ENCODE measurements at regions not wholly inside any gene's neighbourhood (a gene's known extent, or its start where the extent isn't known, plus 50 kb on each side); places are given as distances from the start of the nearest gene placed in this dataset.

DNA sequence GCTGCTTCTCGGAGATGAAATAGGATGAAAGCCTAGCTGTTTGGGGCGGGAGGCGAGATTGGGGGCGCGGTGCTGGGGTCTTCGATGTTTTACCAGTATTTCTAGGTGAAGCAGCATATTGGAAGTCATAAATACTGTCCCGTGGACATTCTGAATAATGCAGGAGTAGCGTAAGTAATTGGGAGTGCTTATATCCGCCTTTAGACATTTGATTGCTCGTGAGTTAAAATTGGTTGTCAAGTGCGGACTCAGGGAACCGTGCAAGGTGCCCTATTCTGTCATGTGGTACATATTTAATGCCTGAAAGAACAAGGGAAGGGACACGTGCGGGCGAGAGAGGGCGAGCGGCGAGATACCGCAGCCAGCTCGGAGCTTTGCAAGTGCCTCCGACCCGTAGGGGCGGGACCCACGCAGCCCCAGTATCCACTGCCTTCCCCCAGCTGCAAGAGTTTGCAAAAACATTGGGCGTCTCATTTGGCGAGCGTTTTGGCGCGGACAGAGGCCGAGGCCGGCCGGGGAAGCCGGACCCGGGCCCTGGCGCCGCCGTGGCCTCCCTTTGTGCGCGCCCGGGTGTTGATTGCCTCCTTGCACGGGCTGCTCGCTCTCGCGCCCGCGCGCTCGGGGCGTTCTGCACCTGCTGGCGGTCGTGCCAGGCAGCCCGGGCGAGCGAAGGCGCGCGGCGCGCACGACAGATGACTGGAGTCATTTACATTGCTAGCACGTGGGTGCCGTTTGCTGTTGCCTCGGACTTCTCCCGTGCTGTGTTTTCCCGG, 849.8 kb upstream of the RBFOX1 start:
- 22% methylated on average over 40 of the region's 65 CpGs; no CpG with 5 or more reads in 1 of the 2 donors for WGBS, 2 donors (ENCODE audit: low coverage in 1 of 2)
- H3K36me3 ChIP-seq: no peaks in the 10 kb centered on the region
- in situ Hi-C loops (cut with MboI; ENCODE audit: low pct_ligation_motif_present in 1 of 4, low pct_unique_long_range_greater_than_20kb in 1 of 4, low sequenced_read_pairs in 3 of 4): no loop called here
- DNase-seq: no peak
- H3K27me3 ChIP-seq: peaks cover 47% of the 10 kb centered on the region
- H3K9me3 ChIP-seq: no peaks in the 10 kb centered on the region
- no peak for TF ChIP-seq EP300 (IDR thresholded peaks at IDR 0.05; ENCODE audit: low read depth)
- no peak for TF ChIP-seq POLR2A (IDR thresholded peaks at IDR 0.05)
- TF ChIP-seq, protein P1, sequence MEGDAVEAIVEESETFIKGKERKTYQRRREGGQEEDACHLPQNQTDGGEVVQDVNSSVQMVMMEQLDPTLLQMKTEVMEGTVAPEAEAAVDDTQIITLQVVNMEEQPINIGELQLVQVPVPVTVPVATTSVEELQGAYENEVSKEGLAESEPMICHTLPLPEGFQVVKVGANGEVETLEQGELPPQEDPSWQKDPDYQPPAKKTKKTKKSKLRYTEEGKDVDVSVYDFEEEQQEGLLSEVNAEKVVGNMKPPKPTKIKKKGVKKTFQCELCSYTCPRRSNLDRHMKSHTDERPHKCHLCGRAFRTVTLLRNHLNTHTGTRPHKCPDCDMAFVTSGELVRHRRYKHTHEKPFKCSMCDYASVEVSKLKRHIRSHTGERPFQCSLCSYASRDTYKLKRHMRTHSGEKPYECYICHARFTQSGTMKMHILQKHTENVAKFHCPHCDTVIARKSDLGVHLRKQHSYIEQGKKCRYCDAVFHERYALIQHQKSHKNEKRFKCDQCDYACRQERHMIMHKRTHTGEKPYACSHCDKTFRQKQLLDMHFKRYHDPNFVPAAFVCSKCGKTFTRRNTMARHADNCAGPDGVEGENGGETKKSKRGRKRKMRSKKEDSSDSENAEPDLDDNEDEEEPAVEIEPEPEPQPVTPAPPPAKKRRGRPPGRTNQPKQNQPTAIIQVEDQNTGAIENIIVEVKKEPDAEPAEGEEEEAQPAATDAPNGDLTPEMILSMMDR (IDR thresholded peaks at IDR 0.05): no peak
- no peak for TF ChIP-seq POLR2AphosphoS5 (IDR thresholded peaks at IDR 0.05)
- H3K27ac ChIP-seq: no peak overlapping the region
- intact Hi-C loops (cut with DNase I; ENCODE audit: low total_unique reads): no loop called here
- peaks cover 0 to 5% (median 0%) of the 10 kb centered on the region in 4 donors for H3K4me1 ChIP-seq
- H3K4me3 ChIP-seq: no peak overlapping the region

DNA sequence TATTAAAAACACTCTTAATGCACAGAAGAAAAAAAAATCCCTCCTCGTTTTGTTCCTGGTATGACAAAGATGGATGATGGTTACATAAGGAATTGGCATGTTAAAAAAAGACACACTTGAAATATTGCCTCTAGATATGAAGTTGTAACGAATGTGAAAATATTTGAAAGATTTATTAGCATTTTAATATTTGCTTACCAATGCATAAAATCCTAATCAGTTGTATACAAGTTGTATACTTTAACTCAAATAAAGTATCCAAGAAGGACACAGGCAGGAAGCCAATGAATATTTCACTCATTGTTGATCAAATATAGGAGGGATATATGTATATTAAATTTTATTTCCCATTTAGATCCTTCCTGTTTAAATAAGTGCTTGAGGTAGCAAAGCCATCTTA, 850.8 kb upstream of the RBFOX1 start:
- H3K4me1 ChIP-seq: peaks cover 0 to 5% (median 0%) of the 10 kb centered on the region in 4 donors
- in situ Hi-C loops (cut with MboI; ENCODE audit: low pct_ligation_motif_present in 1 of 4, low pct_unique_long_range_greater_than_20kb in 1 of 4, low sequenced_read_pairs in 3 of 4) (no loop called here), intact Hi-C loops (cut with DNase I; ENCODE audit: low total_unique reads) (no loop called here)
- TF ChIP-seq POLR2AphosphoS5 (IDR thresholded peaks at IDR 0.05) (no peak), POLR2A (IDR thresholded peaks at IDR 0.05) (no peak), EP300 (IDR thresholded peaks at IDR 0.05; ENCODE audit: low read depth) (no peak)
- TF ChIP-seq, protein P1 (IDR thresholded peaks at IDR 0.05): no peak
- H3K36me3 ChIP-seq: no peaks in the 10 kb centered on the region
- WGBS, 2 donors (ENCODE audit: low coverage in 1 of 2): 27 to 51% methylated on average over 2 of the region's 2 CpGs
- no peak overlapping the region for H3K27ac ChIP-seq
- no peak overlapping the region for H3K4me3 ChIP-seq
- H3K27me3 ChIP-seq: peaks cover 47% of the 10 kb centered on the region
- no peaks in the 10 kb centered on the region for H3K9me3 ChIP-seq
- DNase-seq: no peak

DNA sequence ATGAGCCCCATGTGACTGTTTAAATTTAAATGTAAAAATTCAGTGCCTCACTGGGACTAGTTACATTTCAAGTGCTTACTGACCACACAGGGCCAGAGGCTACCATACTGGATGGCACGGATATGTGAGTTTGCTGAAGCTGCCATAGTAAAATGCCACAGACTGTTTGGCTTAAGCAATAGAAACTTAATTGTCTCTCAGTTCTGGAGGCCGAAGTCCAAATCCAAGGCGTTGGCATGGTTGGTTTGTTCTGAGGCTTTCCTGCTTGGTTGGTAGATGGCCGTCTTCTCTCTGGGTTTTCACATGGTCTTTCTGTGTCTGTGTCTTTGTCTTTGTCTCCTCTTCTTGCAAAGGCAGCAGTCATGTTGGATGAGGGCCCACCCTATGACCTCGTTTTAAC, 878.9 kb upstream of the RBFOX1 start:
- in situ Hi-C loops (cut with MboI; ENCODE audit: low pct_ligation_motif_present in 1 of 4, low pct_unique_long_range_greater_than_20kb in 1 of 4, low sequenced_read_pairs in 3 of 4) (no loop called here), intact Hi-C loops (cut with DNase I; ENCODE audit: low total_unique reads) (no loop called here)
- no peaks in the 10 kb centered on the region for H3K9me3 ChIP-seq
- no peaks in the 10 kb centered on the region for H3K4me1 ChIP-seq
- H3K4me3 ChIP-seq: no peak overlapping the region
- no peak overlapping the region for H3K27ac ChIP-seq
- no peak for TF ChIP-seq POLR2A (IDR thresholded peaks at IDR 0.05)
- TF ChIP-seq, protein P1 (IDR thresholded peaks at IDR 0.05): no peak
- TF ChIP-seq EP300 (IDR thresholded peaks at IDR 0.05; ENCODE audit: low read depth): no peak
- no peak for TF ChIP-seq POLR2AphosphoS5 (IDR thresholded peaks at IDR 0.05)
- no peaks in the 10 kb centered on the region for H3K27me3 ChIP-seq
- no peaks in the 10 kb centered on the region for H3K36me3 ChIP-seq
- peak; percentile 8 for DNase-seq
- 60 to 70% methylated on average over 1 to 5 of the region's 5 CpGs for WGBS, 2 donors (ENCODE audit: low coverage in 1 of 2)

DNA sequence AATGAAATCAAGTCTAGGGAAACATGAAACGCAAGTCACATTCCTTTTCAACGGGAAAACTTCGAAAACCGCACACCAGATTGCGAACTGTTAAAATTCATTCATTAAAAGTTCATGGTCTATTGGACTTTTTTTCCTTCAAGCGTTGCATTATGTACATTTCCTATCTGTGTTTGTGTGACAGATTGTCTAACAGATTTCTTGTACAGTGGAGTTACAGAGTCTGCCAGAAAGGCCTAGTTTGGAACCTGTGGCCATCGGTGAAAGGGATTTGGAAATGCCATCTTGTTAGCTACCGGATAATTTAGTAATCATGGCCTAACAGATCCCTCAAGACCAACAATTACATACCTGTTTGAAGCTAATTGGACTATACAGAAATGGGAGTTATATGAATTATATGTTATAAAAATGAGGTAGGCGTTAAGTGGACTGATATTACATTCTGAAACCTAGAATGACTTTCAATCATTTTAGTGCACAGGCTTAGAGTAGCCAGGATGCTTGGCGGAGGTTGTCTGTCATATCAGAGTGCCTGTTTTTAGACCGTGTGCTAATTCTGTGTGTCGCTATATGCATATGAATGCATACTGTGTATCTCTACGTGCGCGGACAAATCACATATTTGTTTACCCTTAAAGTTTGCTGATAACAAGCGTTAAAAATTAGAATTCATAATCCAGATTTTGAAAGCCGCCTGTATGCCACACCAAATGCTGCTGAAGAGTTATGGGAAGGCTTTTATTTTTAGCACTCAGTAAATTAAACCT, 885.4 kb upstream of the RBFOX1 start:
- H3K4me3 ChIP-seq: no peak overlapping the region
- DNase-seq: no peak
- in situ Hi-C loops (cut with MboI; ENCODE audit: low pct_ligation_motif_present in 1 of 4, low pct_unique_long_range_greater_than_20kb in 1 of 4, low sequenced_read_pairs in 3 of 4) (no loop called here), intact Hi-C loops (cut with DNase I; ENCODE audit: low total_unique reads) (no loop called here)
- H3K9me3 ChIP-seq: no peaks in the 10 kb centered on the region
- H3K36me3 ChIP-seq: no peaks in the 10 kb centered on the region
- no peak for TF ChIP-seq POLR2AphosphoS5 (IDR thresholded peaks at IDR 0.05)
- TF ChIP-seq, protein P1 (IDR thresholded peaks at IDR 0.05): no peak
- TF ChIP-seq POLR2A (IDR thresholded peaks at IDR 0.05): no peak
- no peak for TF ChIP-seq EP300 (IDR thresholded peaks at IDR 0.05; ENCODE audit: low read depth)
- no peak overlapping the region for H3K27ac ChIP-seq
- WGBS, 2 donors (ENCODE audit: low coverage in 1 of 2): 91 to 93% methylated on average over 16 to 17 of the region's 17 CpGs
- H3K4me1 ChIP-seq: no peaks in the 10 kb centered on the region
- no peaks in the 10 kb centered on the region for H3K27me3 ChIP-seq

All from transverse colon (tissue), 4 donors.